GM12891 (cell line): ENCODE measurements at regions not wholly inside any gene's neighbourhood (a gene's known extent, or its start where the extent isn't known, plus 50 kb on each side); places are given as distances from the start of the nearest gene placed in this dataset.

Source experiments
- POLR2A ChIP-seq: IDR thresholded peaks from 2 replicates; pipeline ENCODE4 v1.6.1; 2011; ENCODE audit warnings: low read depth, low read length, control low read depth
- SPI1 ChIP-seq: IDR thresholded peaks from 2 replicates; pipeline ENCODE4 v1.6.1; 2011; ENCODE audit warnings: low read depth, low read length, control low read depth

- no peak for TF ChIP-seq SPI1
- no peak for TF ChIP-seq POLR2A
These were observed 386.6 kb downstream of the NPIPA8 start for GRCh38 chr16:17949982-17950250.
